Lower lobe of right lung (tissue), 2 donors: ENCODE measurements at regions not wholly inside any gene's neighbourhood (a gene's known extent, or its start where the extent isn't known, plus 50 kb on each side); places are given as distances from the start of the nearest gene placed in this dataset.

Experiments
- ATAC-seq, 2 donors: fragments of 200-7000 bp; cut with Tn5 transposase; one replicate each; pipeline ENCODE4 v1.9.1; 2020 to 2022; ENCODE audit warnings: mild to moderate bottlenecking in 2 of 2, moderate library complexity in 2 of 2
- DNase-seq: peaks from one replicate; pipeline ENCODE4 v3.0.0-alpha.2; 2020
- H3K27ac ChIP-seq: fragments of 200-600 bp; one replicate; pipeline ENCODE4 v1.8.0; 2022
- H3K27me3 ChIP-seq: fragments of 200-600 bp; one replicate; pipeline ENCODE4 v1.8.0; 2022; ENCODE audit warnings: low read depth
- H3K36me3 ChIP-seq: fragments of 200-600 bp; one replicate; pipeline ENCODE4 v1.8.0; 2022; ENCODE audit warnings: mild to moderate bottlenecking
- H3K4me1 ChIP-seq: fragments of 200-600 bp; one replicate; pipeline ENCODE4 v1.8.0; 2022
- H3K4me3 ChIP-seq: fragments of 200-600 bp; one replicate; pipeline ENCODE4 v1.8.0; 2022; ENCODE audit warnings: mild to moderate bottlenecking
- H3K9me3 ChIP-seq: fragments of 200-600 bp; one replicate; pipeline ENCODE4 v1.8.0; 2022
- intact Hi-C: fragments of 100-400 bp; cut with DNase I; formaldehyde crosslinking; loops from one replicate; pipeline ENCODE4 v1.11.0; 2022
- TF ChIP-seq, protein P1 (sequence below): fragments of 200-600 bp; IDR thresholded peaks from one replicate; pipeline ENCODE4 v1.8.0; 2022; ENCODE audit warnings: antibody characterized with exemption, mild to moderate bottlenecking
- donor health status: DM: no; HTN: yes; CAD: no; lungs with severe emphysema.

GRCh38 chr1:219383281-219383680 is 209.6 kb downstream of the LYPLAL1 start:
- no peaks in the 10 kb centered on the region for H3K9me3 ChIP-seq
- H3K36me3 ChIP-seq, result no peaks in the 10 kb centered on the region
- H3K4me1 ChIP-seq, result no peaks in the 10 kb centered on the region
- DNase-seq (no peak), ATAC-seq (no peak)
- no peak overlapping the region for H3K4me3 ChIP-seq
- TF ChIP-seq, protein P1, sequence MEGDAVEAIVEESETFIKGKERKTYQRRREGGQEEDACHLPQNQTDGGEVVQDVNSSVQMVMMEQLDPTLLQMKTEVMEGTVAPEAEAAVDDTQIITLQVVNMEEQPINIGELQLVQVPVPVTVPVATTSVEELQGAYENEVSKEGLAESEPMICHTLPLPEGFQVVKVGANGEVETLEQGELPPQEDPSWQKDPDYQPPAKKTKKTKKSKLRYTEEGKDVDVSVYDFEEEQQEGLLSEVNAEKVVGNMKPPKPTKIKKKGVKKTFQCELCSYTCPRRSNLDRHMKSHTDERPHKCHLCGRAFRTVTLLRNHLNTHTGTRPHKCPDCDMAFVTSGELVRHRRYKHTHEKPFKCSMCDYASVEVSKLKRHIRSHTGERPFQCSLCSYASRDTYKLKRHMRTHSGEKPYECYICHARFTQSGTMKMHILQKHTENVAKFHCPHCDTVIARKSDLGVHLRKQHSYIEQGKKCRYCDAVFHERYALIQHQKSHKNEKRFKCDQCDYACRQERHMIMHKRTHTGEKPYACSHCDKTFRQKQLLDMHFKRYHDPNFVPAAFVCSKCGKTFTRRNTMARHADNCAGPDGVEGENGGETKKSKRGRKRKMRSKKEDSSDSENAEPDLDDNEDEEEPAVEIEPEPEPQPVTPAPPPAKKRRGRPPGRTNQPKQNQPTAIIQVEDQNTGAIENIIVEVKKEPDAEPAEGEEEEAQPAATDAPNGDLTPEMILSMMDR, result no peak
- no peaks in the 10 kb centered on the region for H3K27me3 ChIP-seq
- no peak overlapping the region for H3K27ac ChIP-seq
- intact Hi-C loops, result no loop called here

GRCh38 chr1:219381396-219381795 is 207.7 kb downstream of the LYPLAL1 start:
- H3K4me3 ChIP-seq, result no peak overlapping the region
- intact Hi-C loops, result no loop called here
- H3K9me3 ChIP-seq, result no peaks in the 10 kb centered on the region
- no peak for DNase-seq
- no peaks in the 10 kb centered on the region for H3K27me3 ChIP-seq
- H3K4me1 ChIP-seq, result no peaks in the 10 kb centered on the region
- no peak for ATAC-seq
- no peaks in the 10 kb centered on the region for H3K36me3 ChIP-seq
- H3K27ac ChIP-seq, result no peak overlapping the region
- TF ChIP-seq, protein P1, result no peak

GRCh38 chr1:219380463-219380862 is 206.8 kb downstream of the LYPLAL1 start:
- DNase-seq (no peak), ATAC-seq (no peak)
- TF ChIP-seq, protein P1, result no peak
- Histone ChIP-seq H3K4me1 (no peaks in the 10 kb centered on the region), H3K9me3 (no peaks in the 10 kb centered on the region), H3K27me3 (no peaks in the 10 kb centered on the region), H3K27ac (no peak overlapping the region), H3K4me3 (no peak overlapping the region), H3K36me3 (no peaks in the 10 kb centered on the region)
- intact Hi-C loops, result no loop called here

DNA sequence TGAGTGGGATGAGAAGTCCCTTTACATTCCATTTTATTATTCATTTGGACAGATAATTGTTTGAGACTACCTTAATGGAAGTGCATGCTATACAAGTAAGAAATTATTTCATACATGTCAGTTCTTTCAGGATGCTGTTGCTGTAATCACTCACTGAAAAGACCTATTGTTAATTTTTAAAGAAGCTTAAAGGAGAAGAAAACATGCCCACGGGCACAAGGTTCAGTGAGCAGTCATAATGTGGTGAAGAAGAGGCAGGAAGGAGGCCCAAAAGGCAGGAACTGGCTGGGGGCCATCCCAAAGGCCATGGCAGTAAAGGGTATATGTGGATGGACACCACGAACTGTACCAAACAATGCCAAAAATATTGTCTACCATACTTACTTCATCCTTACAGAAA is 206.0 kb downstream of the LYPLAL1 start:
- no peak for ATAC-seq
- intact Hi-C loops, result no loop called here
- H3K27me3 ChIP-seq, result no peaks in the 10 kb centered on the region
- H3K27ac ChIP-seq, result no peak overlapping the region
- H3K4me1 ChIP-seq, result no peaks in the 10 kb centered on the region
- H3K36me3 ChIP-seq, result no peaks in the 10 kb centered on the region
- TF ChIP-seq, protein P1, result no peak
- no peak for DNase-seq
- H3K9me3 ChIP-seq, result no peaks in the 10 kb centered on the region
- H3K4me3 ChIP-seq, result no peak overlapping the region

DNA sequence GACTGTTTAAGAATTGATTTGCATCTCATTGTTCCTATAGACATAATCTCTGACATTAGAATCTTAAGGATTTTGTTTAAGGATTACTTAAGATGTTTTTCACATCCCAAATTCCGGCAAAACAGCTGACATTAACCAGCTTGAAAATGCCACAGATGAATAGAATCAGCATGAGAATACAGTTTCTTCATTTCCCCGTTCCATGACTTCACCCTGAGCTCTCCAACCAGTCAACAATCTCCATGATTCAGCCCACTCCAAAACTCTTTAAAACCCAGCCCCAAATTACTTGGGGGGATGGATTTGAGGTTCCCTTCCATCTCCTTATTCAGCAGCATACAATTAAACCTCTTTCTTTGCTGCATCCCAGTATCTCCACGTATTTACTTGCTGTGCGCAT is 201.0 kb downstream of the LYPLAL1 start:
- TF ChIP-seq, protein P1, result no peak
- Histone ChIP-seq H3K27me3 (no peaks in the 10 kb centered on the region), H3K4me1 (no peaks in the 10 kb centered on the region), H3K36me3 (no peaks in the 10 kb centered on the region), H3K27ac (no peak overlapping the region), H3K9me3 (no peaks in the 10 kb centered on the region), H3K4me3 (no peak overlapping the region)
- intact Hi-C loops, result no loop called here
- ATAC-seq (no peak), DNase-seq (no peak)

DNA sequence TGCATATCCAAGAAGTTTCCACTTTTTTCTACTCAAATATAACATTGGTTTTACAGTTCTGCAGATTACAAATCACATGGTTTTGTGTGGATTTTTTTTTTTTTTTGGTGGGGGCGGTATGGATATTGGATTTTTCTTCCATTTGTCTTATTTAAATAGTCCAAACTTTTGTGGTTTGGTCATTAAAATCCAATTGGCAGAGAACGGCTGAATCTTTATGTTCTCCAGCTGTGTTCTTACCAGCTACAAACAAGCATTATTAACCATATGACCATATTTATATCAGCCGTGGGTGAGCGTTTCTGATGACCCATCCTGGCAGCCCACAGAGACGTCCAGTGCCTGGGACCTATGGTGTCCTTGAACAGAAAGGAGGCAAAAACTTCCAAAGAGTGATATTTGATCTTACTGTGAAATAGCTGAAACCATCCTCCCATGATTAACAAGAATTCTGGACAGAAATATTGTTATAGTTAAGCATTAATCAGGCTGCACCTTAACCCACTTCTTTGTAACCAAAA is 200.4 kb downstream of the LYPLAL1 start:
- H3K4me1 ChIP-seq, result no peaks in the 10 kb centered on the region
- DNase-seq (no peak), ATAC-seq (no peak)
- no peaks in the 10 kb centered on the region for H3K36me3 ChIP-seq
- H3K4me3 ChIP-seq, result no peak overlapping the region
- TF ChIP-seq, protein P1, result no peak
- H3K27ac ChIP-seq, result no peak overlapping the region
- no peaks in the 10 kb centered on the region for H3K27me3 ChIP-seq
- intact Hi-C loops, result no loop called here
- no peaks in the 10 kb centered on the region for H3K9me3 ChIP-seq
